DMS114 treated with DMSO at 0.1 percent for 48 hours (cell line): ENCODE measurements at regions not wholly inside any gene's neighbourhood (a gene's known extent, or its start where the extent isn't known, plus 50 kb on each side); places are given as distances from the start of the nearest gene placed in this dataset.

Source experiments
- DNase-seq: peaks from one replicate; lab custom pipeline; 2025; ENCODE audit not compliant: unreplicated experiment; lab: John Stamatoyannopoulos, UW

GRCh38 chr1:79074975-79075374 lies 68.4 kb upstream of the ADGRL4 start:
- DNase-seq = no peak

- DNase-seq = no peak
Observed at GRCh38 chr1:79069828-79070227, 63.3 kb upstream of the ADGRL4 start.

GRCh38 chr1:79059341-79059740 lies 52.8 kb upstream of the ADGRL4 start:
- DNase-seq = no peak
